Transverse colon (tissue), 4 donors: ENCODE measurements at regions not wholly inside any gene's neighbourhood (a gene's known extent, or its start where the extent isn't known, plus 50 kb on each side); places are given as distances from the start of the nearest gene placed in this dataset.

Experiments
- EP300 ChIP-seq: sonication (generic); formaldehyde crosslinking; IDR thresholded peaks from one replicate; pipeline ENCODE4 v1.6.1; 2017; ENCODE audit warnings: antibody characterized with exemption, low read depth
- POLR2A ChIP-seq: fragments of 450-650 bp; IDR thresholded peaks from one replicate; pipeline ENCODE4 v1.6.1; 2016; ENCODE audit warnings: antibody characterized with exemption, mild to moderate bottlenecking, moderate library complexity
- POLR2AphosphoS5 ChIP-seq, 3 donors: sonication (generic); formaldehyde crosslinking; IDR thresholded peaks; one replicate each; pipeline ENCODE4 v1.6.1; 2016; ENCODE audit warnings: antibody characterized with exemption in 3 of 3
- TF ChIP-seq, protein P1 (sequence below), 5 experiments: fragments of 200-600 bp in 3 of 5; fragments of 450-650 bp in 2 of 5; sonication (generic) in 3 of 5; IDR thresholded peaks; 1 replicate in 2 of 5; 2 replicates in 3 of 5; pipeline ENCODE4 v1.5.1; 2016 to 2017; ENCODE audit warnings: antibody characterized with exemption in 5 of 5, inconsistent platforms in 3 of 5, mild to moderate bottlenecking in 2 of 5, moderate library complexity in 1 of 5

DNA sequence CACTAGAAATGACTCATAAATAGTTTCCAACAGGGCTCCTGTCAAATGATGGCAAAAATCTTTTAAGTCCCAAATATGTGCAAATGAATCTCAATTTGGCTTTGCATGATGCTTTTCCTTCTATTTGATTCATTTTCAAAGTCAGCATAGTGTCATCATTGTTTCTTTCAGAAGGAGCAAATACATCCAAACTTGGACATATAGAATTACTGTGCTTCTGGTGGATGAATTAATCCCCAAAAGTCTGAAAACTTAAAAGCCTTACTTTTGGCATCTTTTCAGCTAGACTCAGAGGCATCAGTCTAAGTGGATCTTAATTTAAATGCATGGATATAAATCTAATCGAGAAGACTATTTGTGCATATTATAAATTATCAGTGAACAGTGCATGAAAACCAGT lies 578.1 kb upstream of the FZD8 start:
- TF ChIP-seq, protein P1, sequence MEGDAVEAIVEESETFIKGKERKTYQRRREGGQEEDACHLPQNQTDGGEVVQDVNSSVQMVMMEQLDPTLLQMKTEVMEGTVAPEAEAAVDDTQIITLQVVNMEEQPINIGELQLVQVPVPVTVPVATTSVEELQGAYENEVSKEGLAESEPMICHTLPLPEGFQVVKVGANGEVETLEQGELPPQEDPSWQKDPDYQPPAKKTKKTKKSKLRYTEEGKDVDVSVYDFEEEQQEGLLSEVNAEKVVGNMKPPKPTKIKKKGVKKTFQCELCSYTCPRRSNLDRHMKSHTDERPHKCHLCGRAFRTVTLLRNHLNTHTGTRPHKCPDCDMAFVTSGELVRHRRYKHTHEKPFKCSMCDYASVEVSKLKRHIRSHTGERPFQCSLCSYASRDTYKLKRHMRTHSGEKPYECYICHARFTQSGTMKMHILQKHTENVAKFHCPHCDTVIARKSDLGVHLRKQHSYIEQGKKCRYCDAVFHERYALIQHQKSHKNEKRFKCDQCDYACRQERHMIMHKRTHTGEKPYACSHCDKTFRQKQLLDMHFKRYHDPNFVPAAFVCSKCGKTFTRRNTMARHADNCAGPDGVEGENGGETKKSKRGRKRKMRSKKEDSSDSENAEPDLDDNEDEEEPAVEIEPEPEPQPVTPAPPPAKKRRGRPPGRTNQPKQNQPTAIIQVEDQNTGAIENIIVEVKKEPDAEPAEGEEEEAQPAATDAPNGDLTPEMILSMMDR (IDR thresholded peaks at IDR 0.05) = no peak
- TF ChIP-seq POLR2A = no peak
- no peak for TF ChIP-seq POLR2AphosphoS5 (IDR thresholded peaks at IDR 0.05)
- no peak for TF ChIP-seq EP300
